CMK (cell line): ENCODE measurements at regions not wholly inside any gene's neighbourhood (a gene's known extent, or its start where the extent isn't known, plus 50 kb on each side); places are given as distances from the start of the nearest gene placed in this dataset.
"Not testable (repeated sequence)": the region's sequence is repeated elsewhere in the genome, so short reads cannot be mapped to it uniquely, and the experiment has no call there.

Source experiments
- DNase-seq: peaks from one replicate; pipeline ENCODE4 v3.0.0-alpha.2; 2010; ENCODE audit warnings: low read depth

- DNase-seq = no peak
Observed at GRCh38 chr5:148708854-148709253, 54.5 kb upstream of the HTR4 start.

DNA sequence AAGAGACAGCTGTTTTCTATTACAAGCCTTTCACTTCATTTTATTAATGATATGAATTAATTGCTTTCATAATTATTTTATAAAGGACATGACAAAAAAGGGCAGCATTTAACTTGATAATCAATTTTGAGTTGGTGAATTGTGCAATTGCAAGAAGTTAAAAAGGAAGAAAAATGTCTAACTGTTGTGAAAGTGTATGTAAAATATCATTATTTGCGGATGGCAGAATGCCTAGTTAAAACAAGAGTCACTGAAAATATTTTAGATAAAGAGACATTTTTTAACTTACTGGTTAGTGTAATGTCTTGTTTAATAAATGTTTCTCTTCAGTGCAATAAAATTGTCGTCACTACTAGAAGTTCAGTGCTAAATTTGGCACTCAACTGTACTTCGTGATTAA is 57.6 kb upstream of the HTR4 start:
- DNase-seq = no peak

DNA sequence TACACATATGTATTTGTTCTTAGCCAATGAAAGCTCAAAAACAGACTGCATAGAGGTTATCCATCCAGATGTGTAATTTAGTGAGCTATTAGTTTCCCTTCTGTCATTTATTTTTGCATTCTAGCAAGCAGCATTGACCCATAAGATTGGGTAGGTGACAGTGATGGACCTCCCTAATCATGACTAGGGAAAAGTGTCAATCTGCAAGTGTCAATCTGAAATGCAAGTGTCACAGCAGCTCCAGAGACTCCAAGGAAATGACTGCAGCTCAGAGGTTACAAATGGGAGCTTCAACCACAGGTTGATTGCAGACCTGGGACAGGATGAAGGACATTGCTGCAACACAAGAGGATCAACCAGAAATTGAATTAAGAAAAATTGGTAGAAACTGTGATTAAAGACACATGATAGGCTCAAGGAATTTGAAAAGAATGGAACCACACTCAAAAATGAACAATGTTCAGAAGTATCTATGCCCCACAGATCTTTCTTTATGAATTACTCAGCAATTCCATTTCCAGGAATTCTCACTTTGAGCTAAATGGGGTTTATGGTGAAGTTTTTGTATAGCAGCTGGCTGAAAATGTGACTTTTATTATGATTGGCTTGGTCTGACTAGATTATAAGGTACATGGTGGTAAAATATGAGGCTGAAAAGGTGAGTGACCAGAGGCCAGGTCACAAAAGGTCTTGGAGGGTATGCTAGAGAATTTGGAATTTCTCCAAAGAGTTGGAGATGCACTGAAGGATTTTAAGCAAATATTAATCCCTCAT is 59.6 kb upstream of the HTR4 start:
- no peak for DNase-seq

GRCh38 chr5:148716716-148717115 is 62.4 kb upstream of the HTR4 start:
- DNase-seq = no peak

- DNase-seq = no peak
Observed at GRCh38 chr5:148717668-148718067, 63.3 kb upstream of the HTR4 start.

- DNase-seq = no peak
Observed at GRCh38 chr5:148719605-148720004, 65.3 kb upstream of the HTR4 start.

DNA sequence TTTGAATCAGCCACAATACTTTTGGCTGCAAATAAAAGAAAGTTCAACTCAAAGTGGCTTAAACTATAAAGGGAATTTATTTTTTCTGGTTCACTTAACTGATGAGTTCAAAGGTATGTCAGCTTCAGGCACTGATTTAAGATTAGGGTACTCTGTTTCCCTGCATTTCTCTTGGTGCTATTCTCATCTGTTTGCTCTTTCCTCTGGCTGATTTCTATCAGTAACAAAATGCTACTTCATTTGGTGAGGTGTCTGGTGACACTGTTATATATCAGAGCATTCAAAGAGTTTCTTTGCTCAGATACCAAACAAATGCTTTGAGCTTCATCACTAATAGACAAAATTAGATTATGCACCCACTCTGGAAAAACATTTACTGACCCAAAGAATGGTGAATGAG is 65.9 kb upstream of the HTR4 start:
- no peak for DNase-seq

DNA sequence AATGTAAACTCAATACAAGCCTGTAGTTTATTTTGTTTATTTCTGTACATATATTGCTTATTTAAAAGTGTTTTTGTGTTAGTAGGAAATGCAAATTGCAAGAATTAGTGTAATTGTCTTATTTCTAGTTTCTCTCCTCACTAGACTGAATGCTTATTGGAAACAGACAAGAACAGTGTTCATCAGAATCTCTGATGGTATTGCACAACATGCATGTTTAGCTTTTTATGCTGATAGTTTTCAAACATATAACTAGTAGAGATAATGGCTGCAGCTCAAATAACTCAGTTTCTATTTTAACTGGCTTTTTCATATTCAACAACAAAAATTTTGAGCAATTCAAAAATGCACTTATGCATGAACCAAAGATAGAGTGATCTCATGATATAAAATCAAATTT is 68.8 kb upstream of the HTR4 start:
- DNase-seq = no peak

- no peak for DNase-seq
Observed at GRCh38 chr5:148725675-148726074, 71.3 kb upstream of the HTR4 start.

DNA sequence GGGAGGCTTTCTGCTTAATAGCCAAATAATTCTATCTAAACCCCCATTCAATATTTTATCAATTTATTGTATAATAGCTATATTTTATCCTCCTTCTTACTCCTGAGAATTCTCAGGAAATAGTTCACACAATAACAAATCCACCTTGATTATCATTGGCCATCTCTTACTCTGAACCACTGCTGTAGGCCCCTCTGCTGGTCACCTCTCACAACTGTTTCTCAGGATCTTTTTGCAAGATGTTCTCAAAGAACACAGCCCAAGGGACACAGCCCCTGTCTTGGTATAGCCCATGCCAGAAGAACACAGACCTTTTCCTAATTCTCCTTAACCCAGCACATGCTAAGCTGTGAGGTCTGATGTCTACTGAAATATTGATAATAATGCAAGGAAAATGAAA is 74.9 kb upstream of the HTR4 start:
- no peak for DNase-seq

DNA sequence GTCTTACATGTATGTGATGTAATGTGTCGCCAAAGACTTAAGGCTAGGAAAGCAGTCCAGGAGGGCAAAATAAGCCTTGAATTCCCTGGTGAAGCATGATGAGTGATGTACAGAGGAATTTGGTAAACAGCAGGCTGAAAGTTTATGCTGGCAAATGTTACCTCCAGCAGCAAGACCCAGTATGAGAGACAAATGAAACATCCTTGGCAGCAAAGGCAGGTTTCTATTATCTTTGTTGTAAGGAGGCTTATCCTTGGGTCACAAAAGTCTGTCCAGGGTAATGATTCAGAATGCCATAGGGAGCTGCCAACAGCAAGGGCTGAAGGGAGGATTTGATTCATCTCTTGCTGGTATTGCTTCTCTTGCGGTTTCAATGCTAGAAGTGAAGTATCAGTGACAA is 75.9 kb upstream of the HTR4 start:
- no peak for DNase-seq

DNA sequence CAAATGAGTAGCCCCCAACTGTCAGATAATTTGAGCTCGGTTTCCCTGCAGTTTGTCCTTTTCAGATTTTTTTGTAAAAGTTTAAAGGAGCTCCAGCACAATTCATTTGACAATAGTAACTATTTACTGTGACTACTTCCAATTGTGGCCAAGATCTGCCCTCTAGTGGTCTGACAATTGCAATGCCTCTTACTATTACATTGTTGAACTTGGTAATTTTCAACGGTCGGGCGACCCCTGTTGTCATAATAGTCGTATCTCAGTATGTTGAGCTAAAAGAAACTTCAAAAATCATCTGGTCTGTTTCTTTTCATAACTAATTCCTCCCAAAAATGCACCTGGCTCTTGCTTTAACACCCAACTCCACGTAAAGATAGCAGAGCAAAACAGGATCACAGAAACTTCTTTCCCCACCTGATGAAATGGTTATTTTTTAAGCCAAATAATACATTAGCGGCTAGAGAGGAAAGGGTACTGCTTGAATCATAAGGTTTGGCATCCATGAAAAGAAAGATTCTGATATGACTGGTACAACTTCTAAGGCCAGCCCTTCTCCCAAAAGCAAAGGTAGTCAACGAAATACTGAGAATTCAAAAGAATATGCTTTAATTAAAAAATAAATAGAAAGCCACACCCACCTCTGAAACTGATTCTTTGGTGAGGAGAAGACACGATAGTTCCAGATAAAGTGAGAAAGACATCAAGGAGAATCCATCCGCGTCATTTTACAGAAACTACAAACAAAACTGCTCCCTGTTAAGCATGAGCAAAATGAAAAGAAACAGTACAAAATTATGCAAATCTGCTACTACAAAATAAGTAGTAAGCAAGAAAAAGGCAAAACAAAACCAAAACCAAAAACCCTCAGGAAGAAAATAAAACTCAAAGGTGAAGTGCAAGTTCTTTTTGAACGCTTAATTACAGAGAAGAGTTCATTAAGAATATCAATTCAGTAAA is 76.9 kb upstream of the HTR4 start:
- DNase-seq = peak; percentile 20

DNA sequence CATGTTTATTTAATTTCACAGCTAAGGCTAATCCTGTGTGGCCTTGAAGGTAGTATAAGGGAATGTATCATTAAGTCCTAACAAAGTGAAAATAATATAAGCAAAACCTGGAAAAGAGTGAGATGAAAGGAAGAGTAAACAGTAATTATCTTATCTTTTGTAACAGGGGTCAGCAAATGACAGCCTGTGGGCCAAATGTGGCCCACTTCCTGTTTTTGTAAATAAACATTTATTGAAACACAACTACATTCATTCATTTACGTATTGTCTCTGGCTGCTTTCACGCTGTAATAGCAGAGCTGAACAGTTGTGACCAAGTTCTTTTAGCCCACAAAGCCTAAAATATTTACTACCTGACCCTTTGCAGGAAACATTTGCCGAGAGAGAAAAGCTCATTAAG is 78.4 kb upstream of the HTR4 start:
- no peak for DNase-seq

GRCh38 chr5:148733601-148734438 is 79.5 kb upstream of the HTR4 start:
- no peak for DNase-seq

DNA sequence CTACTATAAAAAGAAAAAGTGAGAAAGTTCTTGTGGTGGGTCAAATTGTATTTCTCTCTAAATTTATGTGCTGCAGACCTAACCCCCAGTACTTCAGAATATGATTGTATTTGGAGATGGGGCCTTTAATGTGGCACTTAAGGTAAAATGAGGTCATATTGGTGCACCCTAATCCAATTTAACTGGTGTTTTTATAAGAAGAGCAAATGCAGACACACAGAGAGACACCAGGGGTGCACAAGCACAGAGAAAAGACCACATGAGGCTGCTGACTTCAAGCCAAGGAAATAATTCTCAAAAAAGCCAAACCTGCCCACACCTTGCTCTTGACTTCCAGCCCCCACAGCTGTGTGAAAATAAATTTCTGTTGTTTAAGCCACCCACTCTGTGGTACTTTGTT is 80.2 kb upstream of the HTR4 start:
- no peak for DNase-seq

- DNase-seq = no peak
Observed at GRCh38 chr5:148735301-148735835, 81.0 kb upstream of the HTR4 start.

DNA sequence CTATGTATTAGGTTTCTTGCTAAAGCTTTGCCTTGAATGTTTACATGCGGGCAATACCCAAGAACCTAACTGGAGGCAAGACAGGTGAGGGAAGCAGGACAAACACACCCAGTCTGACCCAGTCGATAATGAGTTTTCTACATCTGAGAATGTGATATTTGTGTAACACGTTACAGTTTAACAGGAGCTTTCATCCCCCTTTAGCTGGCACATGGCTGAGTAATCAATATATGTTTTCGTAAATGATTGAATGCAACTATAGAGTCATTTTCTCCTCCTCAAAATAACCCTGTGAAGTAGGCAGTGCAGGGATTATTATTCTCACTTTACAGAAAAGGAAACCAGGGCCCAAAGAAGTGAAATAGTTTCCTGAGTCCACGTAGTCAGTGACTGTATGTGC is 84.7 kb upstream of the HTR4 start:
- no peak for DNase-seq

DNA sequence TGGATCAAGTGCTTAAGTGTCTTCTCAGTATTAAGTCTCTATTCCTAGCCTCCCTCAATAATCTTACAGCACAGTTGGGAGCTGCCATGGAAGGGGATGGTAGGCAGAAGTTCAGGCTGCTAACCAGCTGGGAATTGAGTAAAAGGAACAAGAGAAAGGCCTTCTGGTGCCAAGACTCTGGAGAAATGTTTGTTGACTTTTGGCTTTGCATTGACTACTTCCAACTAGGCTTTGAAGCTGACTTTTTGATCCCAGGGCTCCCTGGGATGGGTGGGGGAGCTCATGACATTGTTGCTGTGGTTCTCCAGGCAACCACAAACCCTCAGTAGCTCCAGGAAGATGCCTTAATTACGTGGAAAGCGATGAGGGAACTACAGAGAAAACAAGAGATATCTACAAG is 85.2 kb upstream of the HTR4 start:
- no peak for DNase-seq

DNA sequence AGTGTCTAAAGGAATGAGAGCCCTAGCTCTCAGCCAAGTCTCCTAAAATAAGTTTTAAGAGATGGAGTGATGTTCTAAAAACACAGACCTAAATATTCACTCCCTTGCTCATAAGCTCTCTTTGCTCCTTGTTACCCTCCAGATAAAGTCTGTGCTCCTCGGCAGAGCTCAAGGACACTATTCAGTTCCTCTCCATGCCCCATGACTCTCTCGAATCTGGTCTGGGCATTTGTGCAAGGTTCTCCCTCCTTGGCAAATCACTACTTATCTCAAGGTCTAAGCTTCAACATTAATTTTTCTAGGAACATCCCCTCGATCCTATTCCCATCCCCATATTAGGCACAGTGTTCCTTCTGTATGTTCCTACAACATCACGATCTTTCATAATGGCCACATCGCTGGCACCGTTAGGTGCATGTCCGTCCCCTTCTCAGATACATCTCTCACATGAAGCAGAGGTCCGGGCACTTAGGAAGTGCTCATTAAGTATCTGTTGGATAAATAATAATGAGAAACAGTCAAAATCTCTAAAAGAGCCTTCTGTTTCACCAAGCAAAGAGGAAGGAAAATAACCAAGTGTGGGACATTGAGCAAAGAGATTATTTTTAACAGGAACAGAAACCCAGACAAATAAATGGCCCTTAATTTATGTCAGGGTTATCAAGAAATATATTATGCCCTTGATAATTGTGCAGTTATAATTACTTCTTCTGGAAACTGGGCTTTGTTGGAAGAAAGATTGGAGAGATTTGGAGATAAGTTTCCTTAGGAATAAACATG is 85.9 kb upstream of the HTR4 start:
- DNase-seq = no peak

DNA sequence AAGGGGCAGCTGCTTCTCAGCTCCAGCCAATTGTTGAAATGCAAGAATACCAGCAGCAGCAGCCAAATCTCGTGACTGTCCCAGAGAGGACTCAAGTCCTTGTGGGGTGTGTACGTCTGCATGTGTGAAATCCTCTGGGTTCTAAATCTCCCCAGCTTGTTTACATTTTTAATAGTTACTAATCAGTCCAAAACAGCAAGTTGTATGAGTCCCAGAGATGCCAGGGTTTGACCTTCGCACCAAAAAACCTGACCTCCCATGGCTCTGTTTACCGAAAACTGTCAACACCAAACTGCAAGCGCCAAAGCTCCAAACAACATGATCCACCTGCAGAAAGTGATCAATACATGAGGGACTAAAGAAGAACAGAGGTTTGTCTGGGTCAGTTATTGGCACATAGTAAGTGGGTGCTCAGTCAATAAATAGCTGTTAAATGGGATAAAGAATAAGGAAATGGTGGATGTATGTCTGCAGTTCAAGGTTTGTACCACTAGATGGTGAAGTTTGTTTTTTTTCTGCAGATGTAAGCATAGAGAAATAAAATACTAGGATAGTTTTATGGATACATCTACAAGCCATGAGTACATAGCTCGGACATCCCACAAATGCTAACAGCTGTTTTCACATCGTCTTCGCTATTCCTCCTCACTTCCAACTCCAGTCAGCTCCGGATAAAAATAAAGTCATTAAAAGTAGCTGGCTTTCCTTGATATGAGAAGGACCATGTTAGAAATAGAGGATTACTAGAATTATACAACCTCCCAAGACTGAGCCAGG is 85.3 kb upstream of the ADRB2 start:
- no peak for DNase-seq

DNA sequence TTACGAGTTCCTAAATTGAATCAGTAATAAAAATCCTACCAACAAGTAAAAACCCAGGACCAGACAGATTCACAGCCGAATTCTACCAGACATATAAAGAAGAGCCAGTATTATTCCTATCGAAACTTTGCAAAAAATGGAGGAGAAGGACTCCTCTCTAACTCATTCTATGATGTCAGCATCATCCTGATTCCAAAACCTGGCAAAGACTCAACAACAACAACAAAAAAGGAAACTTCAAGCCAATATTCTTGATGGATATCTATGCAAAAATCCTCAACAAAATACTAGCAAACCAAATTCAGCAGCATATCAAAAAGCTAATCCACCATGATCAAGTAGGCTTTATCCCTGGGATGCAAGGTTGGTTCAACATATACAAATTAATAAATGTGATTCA is 84.6 kb upstream of the ADRB2 start:
- not testable (repeated sequence) for DNase-seq
